Activated B cell treated with CpG ODN at 0.5 μM for 24 hours (primary cell): ENCODE measurements at regions not wholly inside any gene's neighbourhood (a gene's known extent, or its start where the extent isn't known, plus 50 kb on each side); places are given as distances from the start of the nearest gene placed in this dataset.
"Not testable (repeated sequence)": the region's sequence is repeated elsewhere in the genome, so short reads cannot be mapped to it uniquely, and the experiment has no call there.

Experiments
- ATAC-seq: fragments of 200-7000 bp; cut with Tn5 transposase; one replicate; pipeline ENCODE4 v1.10.0; 2021; ENCODE audit warnings: low read depth, mild to moderate bottlenecking, moderate library complexity
- CTCF ChIA-PET: fragments of 350-600 bp; sonication (Branson Sonifier 250); formaldehyde crosslinking; loops from one replicate; lab custom pipeline; 2021; ENCODE audit warnings: antibody characterized with exemption; lab: Charles Lee
- POLR2A ChIA-PET: fragments of 350-600 bp; sonication (Branson Sonifier 250); formaldehyde crosslinking; loops from one replicate; lab custom pipeline; 2021; ENCODE audit warnings: antibody characterized with exemption; lab: Charles Lee
- DNase-seq: peaks from one replicate; pipeline ENCODE4 v3.0.0; 2022
- H3K27ac Mint-ChIP-seq: one replicate; pipeline ENCODE4 v1.8.0; 2020; ENCODE audit warnings: mixed read lengths
- H3K27me3 Mint-ChIP-seq: one replicate; pipeline ENCODE4 v1.8.0; 2021; ENCODE audit warnings: mixed read lengths
- H3K36me3 Mint-ChIP-seq: one replicate; pipeline ENCODE4 v1.8.0; 2021; ENCODE audit warnings: low read depth, mixed read lengths
- H3K4me1 Mint-ChIP-seq: one replicate; pipeline ENCODE4 v1.8.0; 2021; ENCODE audit warnings: mixed read lengths
- H3K4me3 Mint-ChIP-seq: one replicate; pipeline ENCODE4 v1.8.0; 2020; ENCODE audit warnings: mild to moderate bottlenecking, mixed read lengths
- H3K9me3 Mint-ChIP-seq: one replicate; pipeline ENCODE4 v1.8.0; 2020; ENCODE audit warnings: mixed read lengths
- intact Hi-C: fragments of 100-400 bp; cut with micrococcal nuclease; formaldehyde crosslinking; loops from one replicate; pipeline ENCODE4 v1.15.1; 2024
- TF ChIP-seq, protein P1 (sequence below): fragments of 200-600 bp; IDR thresholded peaks from one replicate; pipeline ENCODE4 v1.8.0; 2022; ENCODE audit warnings: antibody characterized with exemption, mild to moderate bottlenecking

GRCh38 chr5:166625210-166625865, 1666.1 kb upstream of the WWC1 start:
- CTCF ChIA-PET = no interaction called here
- DNase-seq (no peak), ATAC-seq (no peak)
- no peaks in the 10 kb centered on the region for H3K4me1 Mint-ChIP-seq
- peaks cover 5% of the 10 kb centered on the region for H3K9me3 Mint-ChIP-seq
- TF ChIP-seq, protein P1, sequence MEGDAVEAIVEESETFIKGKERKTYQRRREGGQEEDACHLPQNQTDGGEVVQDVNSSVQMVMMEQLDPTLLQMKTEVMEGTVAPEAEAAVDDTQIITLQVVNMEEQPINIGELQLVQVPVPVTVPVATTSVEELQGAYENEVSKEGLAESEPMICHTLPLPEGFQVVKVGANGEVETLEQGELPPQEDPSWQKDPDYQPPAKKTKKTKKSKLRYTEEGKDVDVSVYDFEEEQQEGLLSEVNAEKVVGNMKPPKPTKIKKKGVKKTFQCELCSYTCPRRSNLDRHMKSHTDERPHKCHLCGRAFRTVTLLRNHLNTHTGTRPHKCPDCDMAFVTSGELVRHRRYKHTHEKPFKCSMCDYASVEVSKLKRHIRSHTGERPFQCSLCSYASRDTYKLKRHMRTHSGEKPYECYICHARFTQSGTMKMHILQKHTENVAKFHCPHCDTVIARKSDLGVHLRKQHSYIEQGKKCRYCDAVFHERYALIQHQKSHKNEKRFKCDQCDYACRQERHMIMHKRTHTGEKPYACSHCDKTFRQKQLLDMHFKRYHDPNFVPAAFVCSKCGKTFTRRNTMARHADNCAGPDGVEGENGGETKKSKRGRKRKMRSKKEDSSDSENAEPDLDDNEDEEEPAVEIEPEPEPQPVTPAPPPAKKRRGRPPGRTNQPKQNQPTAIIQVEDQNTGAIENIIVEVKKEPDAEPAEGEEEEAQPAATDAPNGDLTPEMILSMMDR = no peak
- POLR2A ChIA-PET = no interaction called here
- no peaks in the 10 kb centered on the region for H3K27me3 Mint-ChIP-seq
- intact Hi-C loops = no loop called here
- H3K36me3 Mint-ChIP-seq = no peaks in the 10 kb centered on the region
- H3K4me3 Mint-ChIP-seq = no peak overlapping the region
- no peak overlapping the region for H3K27ac Mint-ChIP-seq

DNA sequence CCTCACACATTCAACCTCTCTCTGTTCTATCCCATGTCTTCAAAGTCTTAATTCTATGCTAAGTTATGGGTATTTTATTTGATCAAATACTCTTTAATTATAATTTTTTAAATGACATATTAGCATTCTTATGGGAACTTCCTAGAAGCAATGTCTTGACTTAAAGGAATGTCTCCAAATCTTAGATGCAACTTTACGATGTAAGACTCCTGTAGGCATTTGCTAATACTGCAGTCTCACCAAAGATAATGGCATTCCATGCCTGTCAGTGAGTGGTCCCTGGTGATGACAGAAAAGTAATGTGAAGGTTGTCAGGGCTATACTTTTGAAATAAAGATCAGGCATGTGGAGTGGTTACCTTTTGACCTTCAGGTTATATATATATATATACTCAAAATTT, 1654.2 kb upstream of the WWC1 start:
- ChIA-PET CTCF (no interaction called here), POLR2A (no interaction called here)
- intact Hi-C loops = no loop called here
- no peak overlapping the region for H3K4me3 Mint-ChIP-seq
- H3K27ac Mint-ChIP-seq = no peak overlapping the region
- ATAC-seq (no peak), DNase-seq (no peak)
- no peaks in the 10 kb centered on the region for H3K27me3 Mint-ChIP-seq
- H3K4me1 Mint-ChIP-seq = no peaks in the 10 kb centered on the region
- TF ChIP-seq, protein P1 = no peak
- no peaks in the 10 kb centered on the region for H3K36me3 Mint-ChIP-seq
- peaks cover 6% of the 10 kb centered on the region for H3K9me3 Mint-ChIP-seq

DNA sequence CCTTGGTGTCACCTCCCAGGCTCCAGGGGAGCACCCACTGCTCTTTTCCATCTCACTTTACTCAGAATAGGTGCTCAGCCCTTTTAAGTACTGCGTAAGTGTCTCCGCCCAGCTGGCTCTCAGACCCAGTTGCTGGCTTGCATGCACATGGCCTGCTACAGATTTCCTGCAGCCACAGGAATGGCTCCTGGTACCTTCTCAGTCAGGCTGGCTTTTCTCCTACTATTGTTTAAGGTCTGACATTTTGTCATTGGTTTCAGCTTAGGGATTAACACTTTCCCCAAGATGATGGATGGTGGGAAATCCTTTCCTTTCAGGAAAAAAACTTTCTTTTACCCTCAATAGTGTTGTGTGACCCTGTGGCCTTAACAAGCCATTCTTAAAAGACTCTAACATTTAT, 1652.3 kb upstream of the WWC1 start:
- Mint-ChIP-seq H3K9me3 (peaks cover 12% of the 10 kb centered on the region), H3K4me1 (no peaks in the 10 kb centered on the region), H3K36me3 (no peaks in the 10 kb centered on the region), H3K4me3 (no peak overlapping the region), H3K27ac (no peak overlapping the region), H3K27me3 (no peaks in the 10 kb centered on the region)
- intact Hi-C loops = no loop called here
- TF ChIP-seq, protein P1 = no peak
- ATAC-seq (no peak), DNase-seq (no peak)
- POLR2A ChIA-PET = no interaction called here
- CTCF ChIA-PET = no interaction called here

- DNase-seq, CTCF ChIA-PET, H3K27ac Mint-ChIP-seq, H3K36me3 Mint-ChIP-seq, ATAC-seq, H3K4me1 Mint-ChIP-seq, POLR2A ChIA-PET, H3K27me3 Mint-ChIP-seq, intact Hi-C loops, H3K4me3 Mint-ChIP-seq: not testable (repeated sequence)
- H3K9me3 Mint-ChIP-seq = peaks cover 15% of the 10 kb centered on the region
Observed at GRCh38 chr5:166640136-166640535, 1651.3 kb upstream of the WWC1 start.

- DNase-seq (no peak), ATAC-seq (no peak)
- Mint-ChIP-seq H3K4me3 (no peak overlapping the region), H3K4me1 (no peaks in the 10 kb centered on the region), H3K27me3 (no peaks in the 10 kb centered on the region), H3K27ac (no peak overlapping the region), H3K9me3 (peaks cover 6% of the 10 kb centered on the region), H3K36me3 (no peaks in the 10 kb centered on the region)
- intact Hi-C loops = no loop called here
- CTCF ChIA-PET = no interaction called here
- TF ChIP-seq, protein P1 = no peak
- POLR2A ChIA-PET = no interaction called here
Observed at GRCh38 chr5:166648736-166649135, 1642.7 kb upstream of the WWC1 start.

DNA sequence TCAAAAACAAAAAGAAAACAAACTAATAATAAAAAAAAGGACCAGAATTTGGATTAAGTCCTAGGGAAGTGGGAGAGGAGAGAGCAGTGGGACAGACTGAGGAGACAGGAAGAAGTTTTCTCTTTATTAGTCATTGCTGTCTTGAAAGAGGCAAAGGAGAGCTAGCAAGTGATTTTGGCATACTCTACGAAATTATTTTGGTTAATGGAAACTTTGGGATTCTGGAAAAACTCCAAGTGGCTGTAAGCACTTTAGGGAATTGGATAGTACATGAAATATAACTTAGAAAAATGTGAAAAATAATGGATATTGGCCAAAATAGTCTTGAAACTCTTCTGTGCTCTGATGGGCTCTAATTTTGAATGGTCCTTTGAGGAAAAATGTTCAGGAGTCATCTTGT, 1641.8 kb upstream of the WWC1 start:
- ChIA-PET CTCF (no interaction called here), POLR2A (no interaction called here)
- no peaks in the 10 kb centered on the region for H3K27me3 Mint-ChIP-seq
- no peaks in the 10 kb centered on the region for H3K4me1 Mint-ChIP-seq
- peaks cover 9% of the 10 kb centered on the region for H3K9me3 Mint-ChIP-seq
- no peak overlapping the region for H3K27ac Mint-ChIP-seq
- ATAC-seq (no peak), DNase-seq (no peak)
- intact Hi-C loops = no loop called here
- TF ChIP-seq, protein P1 = no peak
- no peak overlapping the region for H3K4me3 Mint-ChIP-seq
- H3K36me3 Mint-ChIP-seq = no peaks in the 10 kb centered on the region
